Stimulated activated naive B cell treated with anti-CD40 and anti-IgM and Interleukin-4, amounts not matched to agents 10 μg/mL and 1 μg/mL and 100 μg/mL, for 72 hours (primary cell): ENCODE measurements at regions not wholly inside any gene's neighbourhood (a gene's known extent, or its start where the extent isn't known, plus 50 kb on each side); places are given as distances from the start of the nearest gene placed in this dataset.

Source experiments
- ATAC-seq, 2 donors: fragments of 150-1000 bp; cut with Tn5 transposase; replicated peaks; 2 replicates each; pipeline ENCODE4 v1.10.0; 2021; ENCODE audit warnings: moderate library complexity in 1 of 2
- DNase-seq: peaks from one replicate; pipeline ENCODE4 v3.0.0; 2021
- H3K27ac Mint-ChIP-seq: one replicate; pipeline ENCODE4 v1.8.0; 2022; ENCODE audit warnings: mild to moderate bottlenecking, mixed read lengths
- H3K27me3 Mint-ChIP-seq, 2 donors: one replicate each; pipeline ENCODE4 v1.8.0; 2022; ENCODE audit warnings: mixed read lengths in 2 of 2
- H3K36me3 Mint-ChIP-seq, 2 donors: one replicate each; pipeline ENCODE4 v1.8.0; 2022; ENCODE audit warnings: mixed read lengths in 2 of 2, mild to moderate bottlenecking in 1 of 2
- H3K4me1 Mint-ChIP-seq, 2 donors: one replicate each; pipeline ENCODE4 v1.8.0; 2022; ENCODE audit warnings: mixed read lengths in 2 of 2, mild to moderate bottlenecking in 1 of 2
- H3K4me3 Mint-ChIP-seq, 2 donors: one replicate each; pipeline ENCODE4 v1.8.0; 2022; ENCODE audit warnings: mild to moderate bottlenecking in 2 of 2, mixed read lengths in 2 of 2, moderate library complexity in 1 of 2
- H3K9me3 Mint-ChIP-seq, 2 donors: one replicate each; pipeline ENCODE4 v1.8.0; 2022; ENCODE audit warnings: mixed read lengths in 2 of 2, mild to moderate bottlenecking in 1 of 2

GRCh38 chr4:54882616-54883015 lies 224.9 kb downstream of the KIT start:
- no peaks in the 10 kb centered on the region for H3K9me3 Mint-ChIP-seq

GRCh38 chr4:54879576-54879975 lies 221.8 kb downstream of the KIT start:
- Mint-ChIP-seq H3K4me1 (no peaks in the 10 kb centered on the region), H3K36me3 (no peaks in the 10 kb centered on the region), H3K9me3 (peaks cover 0 to 3% of the 10 kb centered on the region in 2 donors), H3K27me3 (peaks cover 0 to 5% of the 10 kb centered on the region in 2 donors), H3K4me3 (no peak overlapping the region), H3K27ac (no peak overlapping the region)
- no peak for ATAC-seq
- DNase-seq, result no peak

More at GRCh38 chr4:54882616-54883015, 224.9 kb downstream of the KIT start:
- H3K4me3 Mint-ChIP-seq, result no peak overlapping the region
- DNase-seq (no peak), ATAC-seq (no peak)
- no peaks in the 10 kb centered on the region for H3K4me1 Mint-ChIP-seq
- H3K27ac Mint-ChIP-seq, result no peak overlapping the region
- no peaks in the 10 kb centered on the region for H3K27me3 Mint-ChIP-seq
- no peaks in the 10 kb centered on the region for H3K36me3 Mint-ChIP-seq

GRCh38 chr4:54877006-54877405 lies 219.2 kb downstream of the KIT start:
- H3K4me1 Mint-ChIP-seq, result no peaks in the 10 kb centered on the region
- H3K9me3 Mint-ChIP-seq, result peaks cover 0 to 3% of the 10 kb centered on the region in 2 donors
- ATAC-seq, result no peak
- DNase-seq, result no peak
- H3K36me3 Mint-ChIP-seq, result no peaks in the 10 kb centered on the region
- H3K27me3 Mint-ChIP-seq, result peaks cover 0 to 5% of the 10 kb centered on the region in 2 donors
- no peak overlapping the region for H3K27ac Mint-ChIP-seq
- H3K4me3 Mint-ChIP-seq, result no peak overlapping the region

- no peak for ATAC-seq
- no peak for DNase-seq
- no peaks in the 10 kb centered on the region for H3K36me3 Mint-ChIP-seq
- no peak overlapping the region for H3K27ac Mint-ChIP-seq
- no peaks in the 10 kb centered on the region for H3K4me1 Mint-ChIP-seq
- H3K9me3 Mint-ChIP-seq, result peaks cover 0 to 5% of the 10 kb centered on the region in 2 donors
- peaks cover 0 to 5% of the 10 kb centered on the region in 2 donors for H3K27me3 Mint-ChIP-seq
- H3K4me3 Mint-ChIP-seq, result no peak overlapping the region
Measured at GRCh38 chr4:54872261-54872660, 214.5 kb downstream of the KIT start.

GRCh38 chr4:54863571-54864255 lies 206.0 kb downstream of the KIT start:
- no peaks in the 10 kb centered on the region for H3K9me3 Mint-ChIP-seq
- peaks cover 0 to 4% of the 10 kb centered on the region in 2 donors for H3K27me3 Mint-ChIP-seq
- no peaks in the 10 kb centered on the region for H3K4me1 Mint-ChIP-seq
- DNase-seq (no peak), ATAC-seq (no peak)
- H3K4me3 Mint-ChIP-seq, result no peak overlapping the region
- H3K27ac Mint-ChIP-seq, result no peak overlapping the region
- H3K36me3 Mint-ChIP-seq, result no peaks in the 10 kb centered on the region

GRCh38 chr4:54861201-54861600 lies 203.4 kb downstream of the KIT start:
- H3K4me3 Mint-ChIP-seq, result no peak overlapping the region
- H3K9me3 Mint-ChIP-seq, result no peaks in the 10 kb centered on the region
- H3K27ac Mint-ChIP-seq, result no peak overlapping the region
- no peak for DNase-seq
- ATAC-seq, result no peak
- no peaks in the 10 kb centered on the region for H3K36me3 Mint-ChIP-seq
- no peaks in the 10 kb centered on the region for H3K4me1 Mint-ChIP-seq
- H3K27me3 Mint-ChIP-seq, result peaks cover 0 to 4% of the 10 kb centered on the region in 2 donors

- H3K27ac Mint-ChIP-seq, result no peak overlapping the region
- no peaks in the 10 kb centered on the region for H3K9me3 Mint-ChIP-seq
- ATAC-seq, result no peak
- H3K27me3 Mint-ChIP-seq, result peaks cover 0 to 4% of the 10 kb centered on the region in 2 donors
- no peak for DNase-seq
- H3K36me3 Mint-ChIP-seq, result no peaks in the 10 kb centered on the region
- no peaks in the 10 kb centered on the region for H3K4me1 Mint-ChIP-seq
- no peak overlapping the region for H3K4me3 Mint-ChIP-seq
Measured at GRCh38 chr4:54855191-54855854, 197.6 kb downstream of the KIT start.

- Mint-ChIP-seq H3K36me3 (no peaks in the 10 kb centered on the region), H3K4me3 (no peak overlapping the region), H3K9me3 (no peaks in the 10 kb centered on the region), H3K4me1 (no peaks in the 10 kb centered on the region), H3K27ac (no peak overlapping the region), H3K27me3 (peaks cover 3 to 10% of the 10 kb centered on the region in 2 donors)
- no peak for ATAC-seq
- no peak for DNase-seq
Measured at GRCh38 chr4:54852602-54853001, 194.8 kb downstream of the KIT start.

DNA sequence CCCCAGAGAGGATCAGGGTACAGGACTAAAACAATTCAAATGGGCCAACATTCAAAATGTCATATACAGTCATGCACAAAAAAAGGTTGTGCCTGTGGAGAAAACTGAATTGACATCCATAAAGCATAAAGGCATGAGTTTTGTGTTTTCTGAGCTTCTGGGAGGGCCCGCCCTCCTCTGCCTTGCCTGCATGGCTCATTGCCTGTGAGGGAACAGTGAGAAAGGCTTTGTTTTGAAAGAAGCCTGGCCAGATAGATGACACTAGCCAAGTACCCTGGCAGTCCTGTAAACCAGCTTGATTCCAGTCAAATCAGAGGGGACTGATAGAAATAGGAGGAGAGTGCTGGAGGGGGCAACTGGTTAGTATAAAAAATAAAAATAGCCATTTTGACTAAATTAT lies 194.3 kb downstream of the KIT start:
- no peak overlapping the region for H3K27ac Mint-ChIP-seq
- H3K36me3 Mint-ChIP-seq, result no peaks in the 10 kb centered on the region
- no peaks in the 10 kb centered on the region for H3K4me1 Mint-ChIP-seq
- no peak overlapping the region for H3K4me3 Mint-ChIP-seq
- DNase-seq (no peak), ATAC-seq (no peak)
- no peaks in the 10 kb centered on the region for H3K9me3 Mint-ChIP-seq
- peaks cover 3 to 10% of the 10 kb centered on the region in 2 donors for H3K27me3 Mint-ChIP-seq

- Mint-ChIP-seq H3K27ac (no peak overlapping the region), H3K27me3 (peaks cover 3 to 7% of the 10 kb centered on the region in 2 donors)
- ATAC-seq, result no peak
Measured at GRCh38 chr4:54844911-54845310, 187.2 kb downstream of the KIT start.

DNA sequence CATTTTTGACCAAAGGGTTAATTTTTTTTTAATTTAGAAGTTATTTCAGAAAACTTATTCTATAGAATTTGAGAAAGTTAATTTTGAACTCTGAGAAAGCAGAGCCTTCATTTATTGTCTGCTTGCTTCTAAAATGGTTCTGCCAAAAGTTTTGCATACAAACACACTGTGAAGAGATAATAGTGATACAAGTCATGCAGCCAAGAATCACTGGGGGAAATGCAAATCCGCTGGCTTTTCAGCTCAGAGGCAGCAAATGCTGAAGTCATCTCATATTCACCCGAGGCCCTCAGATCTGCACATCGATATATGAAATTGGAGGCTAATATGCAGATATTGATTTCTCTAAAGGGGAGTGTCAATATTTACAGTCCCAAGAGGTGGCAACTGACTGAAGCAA lies 186.2 kb downstream of the KIT start:
- Mint-ChIP-seq H3K9me3 (no peaks in the 10 kb centered on the region), H3K27ac (no peak overlapping the region), H3K4me3 (no peak overlapping the region), H3K36me3 (no peaks in the 10 kb centered on the region), H3K4me1 (no peaks in the 10 kb centered on the region), H3K27me3 (peaks cover 3 to 6% of the 10 kb centered on the region in 2 donors)
- ATAC-seq (no peak), DNase-seq (no peak)

More at GRCh38 chr4:54844911-54845310, 187.2 kb downstream of the KIT start:
- H3K9me3 Mint-ChIP-seq, result no peaks in the 10 kb centered on the region
- H3K36me3 Mint-ChIP-seq, result no peaks in the 10 kb centered on the region
- H3K4me3 Mint-ChIP-seq, result no peak overlapping the region
- no peak for DNase-seq
- no peaks in the 10 kb centered on the region for H3K4me1 Mint-ChIP-seq

DNA sequence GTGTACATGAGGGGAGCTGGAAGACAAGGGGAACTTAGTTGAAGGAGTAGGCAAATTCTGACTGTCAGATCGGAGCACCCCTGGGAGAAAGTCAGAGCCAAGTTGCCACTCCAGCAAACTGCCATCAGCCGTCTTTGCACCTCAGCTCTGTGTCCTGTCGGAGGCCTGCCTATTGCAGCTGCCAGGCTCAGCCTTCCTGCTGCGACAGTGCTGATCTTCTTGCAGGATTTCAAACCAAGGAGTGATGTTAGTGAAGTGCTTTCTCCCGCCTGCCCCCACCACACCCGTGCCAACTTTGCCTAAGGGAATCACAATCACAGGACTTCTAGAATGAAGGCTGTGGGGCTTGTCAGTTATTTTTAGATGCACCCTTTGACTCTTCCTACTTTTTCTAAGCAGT lies 185.3 kb downstream of the KIT start:
- no peak overlapping the region for H3K27ac Mint-ChIP-seq
- no peak overlapping the region for H3K4me3 Mint-ChIP-seq
- peaks cover 2 to 4% of the 10 kb centered on the region in 2 donors for H3K27me3 Mint-ChIP-seq
- no peaks in the 10 kb centered on the region for H3K9me3 Mint-ChIP-seq
- ATAC-seq (no peak), DNase-seq (no peak)
- H3K4me1 Mint-ChIP-seq, result no peaks in the 10 kb centered on the region
- H3K36me3 Mint-ChIP-seq, result no peaks in the 10 kb centered on the region

DNA sequence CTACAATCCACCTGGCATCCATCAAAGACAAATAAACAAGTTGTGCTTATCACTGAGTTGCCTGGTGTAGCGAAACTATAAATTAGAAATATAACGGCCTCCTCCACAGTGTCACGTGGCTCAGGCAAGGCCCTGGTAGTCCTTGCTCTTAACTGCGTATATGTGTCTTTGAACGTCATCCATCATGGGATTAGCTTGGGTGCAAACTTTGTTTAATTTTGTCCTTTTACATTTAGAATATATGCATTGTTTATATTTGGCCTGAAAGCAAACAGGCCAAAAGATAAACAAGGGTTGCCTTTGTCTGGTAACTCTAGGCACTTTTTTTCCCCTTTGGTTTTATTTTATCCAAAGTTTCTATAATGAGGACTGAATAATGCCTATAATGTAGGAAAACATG lies 184.9 kb downstream of the KIT start:
- no peak overlapping the region for H3K27ac Mint-ChIP-seq
- H3K27me3 Mint-ChIP-seq, result no peaks in the 10 kb centered on the region
- no peak overlapping the region for H3K4me3 Mint-ChIP-seq
- no peak for DNase-seq
- ATAC-seq, result no peak
- no peaks in the 10 kb centered on the region for H3K36me3 Mint-ChIP-seq
- no peaks in the 10 kb centered on the region for H3K4me1 Mint-ChIP-seq
- H3K9me3 Mint-ChIP-seq, result no peaks in the 10 kb centered on the region

GRCh38 chr4:54842226-54842625 lies 184.5 kb downstream of the KIT start:
- Mint-ChIP-seq H3K4me3 (no peak overlapping the region), H3K4me1 (no peaks in the 10 kb centered on the region), H3K27ac (no peak overlapping the region), H3K36me3 (no peaks in the 10 kb centered on the region), H3K27me3 (no peaks in the 10 kb centered on the region), H3K9me3 (no peaks in the 10 kb centered on the region)
- ATAC-seq (no peak), DNase-seq (no peak)
